Activated T-helper 17 cell treated with anti-CD3 and anti-CD28 coated beads, Interleukin-2, amount 50 U/mL, for 72 hours (primary cell): ENCODE measurements at regions not wholly inside any gene's neighbourhood (a gene's known extent, or its start where the extent isn't known, plus 50 kb on each side); places are given as distances from the start of the nearest gene placed in this dataset.
"Not testable (repeated sequence)": the region's sequence is repeated elsewhere in the genome, so short reads cannot be mapped to it uniquely, and the experiment has no call there.

Source experiments
- ATAC-seq: fragments of 150-1000 bp; cut with Tn5 transposase; replicated peaks from 2 replicates; pipeline ENCODE4 v1.10.0; 2021; ENCODE audit warnings: mild to moderate bottlenecking, moderate library complexity
- H3K27ac Mint-ChIP-seq: one replicate; pipeline ENCODE4 v1.8.0; 2022; ENCODE audit warnings: mixed read lengths
- H3K27me3 Mint-ChIP-seq: one replicate; pipeline ENCODE4 v1.8.0; 2022; ENCODE audit warnings: mixed read lengths
- H3K36me3 Mint-ChIP-seq: one replicate; pipeline ENCODE4 v1.8.0; 2022; ENCODE audit warnings: low read depth, mild to moderate bottlenecking, mixed read lengths
- H3K4me1 Mint-ChIP-seq: one replicate; pipeline ENCODE4 v1.8.0; 2022; ENCODE audit warnings: mixed read lengths
- H3K4me3 Mint-ChIP-seq: one replicate; pipeline ENCODE4 v1.8.0; 2022; ENCODE audit warnings: mild to moderate bottlenecking, mixed read lengths
- H3K9me3 Mint-ChIP-seq: one replicate; pipeline ENCODE4 v1.8.0; 2022; ENCODE audit warnings: mixed read lengths

DNA sequence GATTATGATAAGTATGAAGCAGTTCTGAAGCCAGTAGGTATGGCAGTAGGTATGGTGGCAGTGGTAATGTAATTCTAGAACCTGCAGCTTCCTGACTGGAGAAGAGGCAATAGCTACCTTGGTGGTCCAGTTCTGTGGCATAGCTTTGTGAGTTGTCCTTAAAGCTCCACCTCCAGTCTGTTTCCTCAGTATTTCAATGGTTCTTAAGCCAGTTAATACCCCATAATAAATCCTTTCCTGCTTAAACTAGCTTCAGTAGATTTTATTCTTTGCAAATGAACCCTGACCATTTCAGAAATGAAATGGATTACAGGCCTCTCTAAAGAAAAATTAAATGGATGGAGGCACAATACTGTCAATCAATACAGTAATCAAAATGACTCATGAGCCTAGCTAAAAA is 117.8 kb upstream of the KRAS start:
- ATAC-seq: no peak
- Mint-ChIP-seq H3K4me3 (no peak overlapping the region), H3K27me3 (no peaks in the 10 kb centered on the region), H3K9me3 (no peaks in the 10 kb centered on the region), H3K27ac (no peak overlapping the region), H3K4me1 (peaks cover 10% of the 10 kb centered on the region), H3K36me3 (no peaks in the 10 kb centered on the region)

GRCh38 chr12:25366122-25366521 is 115.4 kb upstream of the KRAS start:
- H3K4me3 Mint-ChIP-seq: no peak overlapping the region
- no peaks in the 10 kb centered on the region for H3K36me3 Mint-ChIP-seq
- peaks cover 10% of the 10 kb centered on the region for H3K4me1 Mint-ChIP-seq
- peaks cover 6% of the 10 kb centered on the region for H3K27me3 Mint-ChIP-seq
- no peak overlapping the region for H3K27ac Mint-ChIP-seq
- no peaks in the 10 kb centered on the region for H3K9me3 Mint-ChIP-seq
- no peak for ATAC-seq

DNA sequence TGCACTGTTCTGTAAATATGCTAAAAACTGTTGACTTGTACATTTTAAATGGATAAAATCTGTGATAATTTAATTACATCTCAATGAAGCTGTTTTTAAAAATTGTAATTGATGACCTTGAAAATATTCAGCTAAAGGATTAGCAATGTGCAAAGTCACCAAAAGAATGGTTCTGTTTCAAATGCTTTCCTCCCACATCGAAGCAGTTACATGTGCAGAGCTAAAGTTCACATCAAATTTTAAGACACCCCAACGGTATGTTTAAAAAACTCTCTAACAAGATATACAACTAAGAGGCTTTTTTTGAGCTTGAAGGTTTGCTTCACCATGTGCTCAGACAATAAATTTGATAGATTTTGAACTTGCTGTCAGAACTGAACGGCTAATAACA is 114.6 kb upstream of the KRAS start:
- peak overlapping the region; percentile 69 for H3K27ac Mint-ChIP-seq
- ATAC-seq: peak; percentile 25
- peak overlapping the region; percentile 50 for H3K4me3 Mint-ChIP-seq

DNA sequence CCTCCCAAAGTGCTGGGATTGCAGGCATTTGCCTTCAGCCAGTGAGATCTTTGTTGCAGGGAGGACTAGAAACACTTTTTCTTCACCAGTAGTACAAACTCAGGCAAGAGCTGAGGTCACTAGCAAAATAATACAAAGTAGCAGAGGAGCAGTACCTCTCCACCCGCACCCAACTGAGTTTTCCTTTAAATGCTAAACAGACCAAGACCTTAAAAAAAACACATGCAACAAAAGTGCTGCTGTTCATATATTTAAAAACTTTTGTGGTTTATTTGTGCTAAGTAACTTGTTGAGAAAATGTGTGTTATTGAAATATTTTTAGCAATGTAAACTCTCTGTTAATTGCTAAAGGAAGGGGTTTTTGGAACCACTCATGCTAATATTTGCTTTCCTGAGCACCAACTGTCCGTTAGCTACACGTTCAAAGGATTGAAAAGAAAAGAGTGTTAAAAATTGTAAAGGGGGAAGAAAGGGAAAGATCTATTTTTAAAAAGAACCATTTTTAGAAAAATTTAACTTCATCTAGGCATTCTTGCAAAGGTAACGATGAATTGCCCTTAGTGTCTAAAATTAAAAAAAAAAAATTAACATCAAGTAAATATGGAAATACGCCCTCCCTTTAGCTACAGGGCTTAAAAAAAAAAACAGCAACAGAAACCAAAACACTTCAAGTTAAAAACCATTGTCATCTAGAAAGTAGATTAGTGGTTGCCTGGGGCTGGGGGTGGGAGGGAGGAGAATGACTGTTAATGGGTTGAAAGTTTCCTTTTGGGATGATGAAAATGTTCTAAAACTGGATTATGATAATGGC is 114.0 kb upstream of the KRAS start:
- peaks cover 10% of the 10 kb centered on the region for H3K4me1 Mint-ChIP-seq
- peak overlapping the region; percentile 69 for H3K27ac Mint-ChIP-seq
- H3K27me3 Mint-ChIP-seq: peaks cover 6% of the 10 kb centered on the region
- no peaks in the 10 kb centered on the region for H3K36me3 Mint-ChIP-seq
- H3K9me3 Mint-ChIP-seq: no peaks in the 10 kb centered on the region
- peak overlapping the region; percentile 50 for H3K4me3 Mint-ChIP-seq
- peak; percentile 95 for ATAC-seq

More for the DNA sequence above, 114.6 kb upstream of the KRAS start:
- H3K9me3 Mint-ChIP-seq: no peaks in the 10 kb centered on the region
- peaks cover 6% of the 10 kb centered on the region for H3K27me3 Mint-ChIP-seq
- no peaks in the 10 kb centered on the region for H3K36me3 Mint-ChIP-seq
- peaks cover 10% of the 10 kb centered on the region for H3K4me1 Mint-ChIP-seq

GRCh38 chr12:25362646-25363045 is 111.9 kb upstream of the KRAS start:
- Mint-ChIP-seq H3K9me3 (no peaks in the 10 kb centered on the region), H3K4me1 (peaks cover 10% of the 10 kb centered on the region), H3K36me3 (no peaks in the 10 kb centered on the region), H3K4me3 (no peak overlapping the region), H3K27me3 (peaks cover 6% of the 10 kb centered on the region), H3K27ac (no peak overlapping the region)
- ATAC-seq: no peak

DNA sequence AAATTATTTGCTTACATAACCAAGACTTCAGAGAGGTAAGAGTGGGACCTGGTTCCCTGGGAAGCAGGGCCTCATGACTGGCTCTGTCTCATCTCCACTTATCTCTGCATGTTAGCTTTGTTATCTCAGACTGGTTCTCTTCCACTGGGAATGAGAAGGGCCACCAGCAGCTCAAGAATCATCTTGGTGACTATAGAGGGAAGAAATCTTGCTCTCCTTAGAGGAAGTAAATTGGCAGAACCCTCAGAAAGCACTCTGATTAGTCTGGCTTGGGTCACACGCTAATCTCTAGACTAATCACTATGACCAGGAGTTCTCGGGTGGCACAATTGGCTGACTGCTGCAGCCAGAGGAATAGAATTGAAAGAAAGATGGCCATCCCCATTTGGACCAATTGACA is 110.8 kb upstream of the KRAS start:
- no peaks in the 10 kb centered on the region for H3K36me3 Mint-ChIP-seq
- H3K4me1 Mint-ChIP-seq: peaks cover 10% of the 10 kb centered on the region
- no peak overlapping the region for H3K27ac Mint-ChIP-seq
- no peak for ATAC-seq
- H3K27me3 Mint-ChIP-seq: peaks cover 6% of the 10 kb centered on the region
- H3K4me3 Mint-ChIP-seq: no peak overlapping the region
- H3K9me3 Mint-ChIP-seq: no peaks in the 10 kb centered on the region

DNA sequence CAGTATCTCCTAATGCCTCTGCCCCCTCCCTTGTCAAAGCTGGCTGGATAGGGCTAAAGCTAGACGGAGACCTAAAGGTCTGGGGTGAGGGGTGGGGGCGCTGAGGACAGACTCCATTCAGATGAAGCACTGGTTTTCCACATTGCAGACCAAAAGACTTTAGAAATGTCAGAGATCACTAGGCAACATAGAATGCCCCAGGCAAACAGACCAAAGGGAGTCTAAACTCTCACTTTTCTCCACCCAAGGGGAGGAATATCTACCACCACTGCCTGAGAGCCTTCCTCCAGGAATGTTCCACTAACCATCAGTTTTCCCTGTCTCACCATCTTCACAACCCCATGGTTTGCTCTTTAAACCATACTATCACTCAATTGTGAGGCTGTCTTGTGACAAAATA is 106.9 kb upstream of the KRAS start:
- Mint-ChIP-seq H3K4me3 (no peak overlapping the region), H3K27me3 (peaks cover 6% of the 10 kb centered on the region), H3K9me3 (no peaks in the 10 kb centered on the region), H3K4me1 (no peaks in the 10 kb centered on the region), H3K36me3 (no peaks in the 10 kb centered on the region), H3K27ac (no peak overlapping the region)
- no peak for ATAC-seq

DNA sequence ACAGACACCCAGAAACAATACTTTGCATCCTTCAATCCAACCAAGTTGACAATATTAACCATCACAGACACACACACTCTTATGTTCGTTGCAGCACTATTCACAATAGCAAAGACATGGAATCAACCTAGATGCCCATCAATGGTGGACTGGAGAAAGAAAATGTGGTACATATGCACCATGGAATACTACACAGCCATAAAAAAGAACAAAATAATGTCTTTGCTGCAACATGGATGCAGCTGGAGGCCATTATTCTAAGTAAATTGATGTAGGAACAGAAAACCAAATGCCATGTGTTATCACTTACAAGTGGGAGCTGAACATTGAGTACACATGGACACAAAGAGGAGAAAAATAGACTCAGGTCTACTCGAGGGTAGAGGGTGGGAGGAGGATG is 102.2 kb upstream of the KRAS start:
- not testable (repeated sequence) for H3K4me3 Mint-ChIP-seq, H3K36me3 Mint-ChIP-seq, ATAC-seq, H3K4me1 Mint-ChIP-seq, H3K9me3 Mint-ChIP-seq, H3K27me3 Mint-ChIP-seq, H3K27ac Mint-ChIP-seq

DNA sequence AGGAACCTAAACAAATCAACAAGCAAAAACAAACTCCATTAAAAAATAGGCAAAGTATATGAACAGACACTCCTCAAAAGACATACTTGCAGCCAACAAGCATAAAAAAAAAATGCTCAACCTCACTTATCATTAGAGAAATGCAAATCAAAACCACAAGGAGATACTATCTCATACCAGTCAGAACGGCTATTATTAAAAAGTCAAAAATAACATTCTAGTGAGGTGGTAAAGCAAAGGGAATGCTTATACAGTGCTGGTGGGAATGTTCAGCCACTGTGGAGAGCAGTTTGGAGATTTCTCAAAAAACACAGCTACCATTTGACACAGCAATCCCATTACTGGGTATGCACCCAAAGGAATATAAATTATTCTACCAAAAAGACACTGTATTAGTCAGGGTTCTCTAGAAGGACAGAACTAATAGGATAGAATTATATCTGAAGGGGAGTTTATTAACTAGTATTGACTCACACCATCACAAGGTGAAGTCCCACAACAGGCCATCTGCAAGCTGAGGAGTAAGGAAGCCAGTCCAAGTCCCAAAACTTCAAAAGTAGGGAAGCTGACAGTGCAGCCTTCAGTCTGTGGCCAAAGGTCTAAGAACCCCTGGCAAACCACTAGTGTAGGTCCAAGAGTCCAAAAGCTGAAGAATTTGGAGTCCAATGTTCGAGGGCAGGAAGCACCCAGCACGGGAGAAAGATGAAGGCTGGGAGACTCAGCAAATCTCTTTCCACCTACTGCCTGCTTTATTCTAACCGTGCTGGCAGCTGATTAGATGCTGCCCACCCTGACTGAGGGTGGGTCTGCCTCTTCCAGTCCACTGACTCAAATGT is 101.6 kb upstream of the KRAS start:
- H3K27ac Mint-ChIP-seq: no peak overlapping the region
- ATAC-seq: no peak
- H3K27me3 Mint-ChIP-seq: peaks cover 6% of the 10 kb centered on the region
- H3K4me3 Mint-ChIP-seq: no peak overlapping the region
- no peaks in the 10 kb centered on the region for H3K36me3 Mint-ChIP-seq
- H3K4me1 Mint-ChIP-seq: no peaks in the 10 kb centered on the region
- H3K9me3 Mint-ChIP-seq: no peaks in the 10 kb centered on the region

- Mint-ChIP-seq H3K9me3 (no peaks in the 10 kb centered on the region), H3K27me3 (peaks cover 6% of the 10 kb centered on the region), H3K27ac (no peak overlapping the region), H3K36me3 (no peaks in the 10 kb centered on the region), H3K4me3 (no peak overlapping the region), H3K4me1 (no peaks in the 10 kb centered on the region)
- ATAC-seq: no peak
Measured at GRCh38 chr12:25348593-25348895, 97.8 kb upstream of the KRAS start.

GRCh38 chr12:25347716-25348592 is 97.2 kb upstream of the KRAS start:
- peaks cover 6% of the 10 kb centered on the region for H3K27me3 Mint-ChIP-seq
- no peak overlapping the region for H3K4me3 Mint-ChIP-seq
- H3K9me3 Mint-ChIP-seq: no peaks in the 10 kb centered on the region
- no peak for ATAC-seq
- H3K4me1 Mint-ChIP-seq: no peaks in the 10 kb centered on the region
- H3K36me3 Mint-ChIP-seq: no peaks in the 10 kb centered on the region
- H3K27ac Mint-ChIP-seq: no peak overlapping the region

GRCh38 chr12:25341877-25342276 is 91.1 kb upstream of the KRAS start:
- not testable (repeated sequence) for H3K9me3 Mint-ChIP-seq, H3K36me3 Mint-ChIP-seq, H3K27me3 Mint-ChIP-seq, H3K4me1 Mint-ChIP-seq, H3K27ac Mint-ChIP-seq, H3K4me3 Mint-ChIP-seq, ATAC-seq

DNA sequence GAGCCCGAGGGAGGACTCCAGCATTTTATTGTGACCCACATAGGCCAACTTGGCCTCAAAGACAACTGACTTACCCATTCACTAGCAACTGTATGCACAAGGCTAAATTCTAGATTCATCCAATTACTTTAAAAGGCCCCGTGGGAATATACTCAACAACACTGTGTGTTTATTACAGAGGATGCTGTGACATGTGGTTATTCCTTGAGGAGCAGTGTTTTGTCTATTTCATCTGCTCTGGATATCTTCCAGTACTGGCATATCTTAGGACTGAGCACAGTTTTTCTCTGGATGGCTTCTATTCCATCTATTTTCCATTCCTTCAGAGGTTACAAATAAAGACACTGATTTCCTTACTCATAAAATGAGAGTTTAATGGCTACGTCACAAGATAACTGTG is 87.2 kb upstream of the KRAS start:
- no peak overlapping the region for H3K27ac Mint-ChIP-seq
- H3K27me3 Mint-ChIP-seq: peaks cover 4% of the 10 kb centered on the region
- H3K9me3 Mint-ChIP-seq: no peaks in the 10 kb centered on the region
- no peak for ATAC-seq
- no peaks in the 10 kb centered on the region for H3K4me1 Mint-ChIP-seq
- H3K4me3 Mint-ChIP-seq: no peak overlapping the region
- no peaks in the 10 kb centered on the region for H3K36me3 Mint-ChIP-seq

GRCh38 chr12:25332143-25332542 is 81.4 kb upstream of the KRAS start:
- Mint-ChIP-seq H3K9me3 (no peaks in the 10 kb centered on the region), H3K4me1 (peaks cover 4% of the 10 kb centered on the region), H3K27me3 (peaks cover 4% of the 10 kb centered on the region), H3K27ac (no peak overlapping the region), H3K36me3 (no peaks in the 10 kb centered on the region), H3K4me3 (no peak overlapping the region)
- ATAC-seq: peak; percentile 23
